ENCODE measurements at regions not wholly inside any gene's neighbourhood (a gene's known extent, or its start where the extent isn't known, plus 50 kb on each side); places are given as distances from the start of the nearest gene placed in this dataset.

DNA sequence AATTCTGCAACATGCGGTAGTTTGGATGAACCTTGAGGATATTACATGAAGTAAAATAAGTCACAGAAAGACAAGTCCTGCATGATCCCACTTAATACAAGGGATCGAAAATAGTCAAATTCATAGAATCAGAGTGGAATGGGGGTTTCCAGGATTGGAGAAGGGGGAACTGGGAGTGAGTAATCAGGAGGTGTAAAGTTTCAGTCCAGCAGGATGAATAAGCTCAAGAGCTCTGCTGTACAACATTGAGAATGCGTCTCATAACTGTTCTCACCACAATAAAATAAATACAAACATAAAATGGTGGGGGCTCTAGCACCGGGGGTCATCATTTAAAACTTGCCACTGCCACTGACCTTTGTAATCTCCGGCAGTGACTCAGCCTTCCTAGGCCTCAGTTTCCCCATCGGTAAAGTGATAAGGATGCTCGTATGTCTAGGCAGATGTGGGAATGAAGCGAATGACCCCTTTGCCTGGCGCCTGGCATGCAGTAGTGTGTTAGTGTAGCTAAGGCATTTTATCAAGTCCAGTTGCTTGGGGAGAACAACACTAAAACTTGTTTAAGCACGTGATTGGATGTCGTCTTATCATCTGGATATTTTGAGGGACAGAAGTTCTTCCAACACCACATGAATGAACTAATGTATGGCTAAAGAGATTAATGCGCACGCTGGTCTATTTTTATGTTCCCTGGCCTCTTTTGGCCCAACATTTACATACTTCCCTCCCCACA lies 421.1 kb downstream of the QKI start:
- Mint-ChIP-seq H3K36me3 (no peaks in the 10 kb centered on the region), H3K4me1 (no peaks in the 10 kb centered on the region), H3K4me3 (no peak overlapping the region), H3K9me3 (peaks cover 0 to 3% (median 0%) of the 10 kb centered on the region in 3 donors), H3K27ac (no peak overlapping the region), H3K27me3 (peaks cover 14 to 22% of the 10 kb centered on the region in 2 donors)
- H3K4me3 ChIP-seq (ENCODE audit: control insufficient read depth in 1 of 2, extremely low read depth in 1 of 2, low read length in 1 of 2): no peak overlapping the region
- 50% methylated on average over 2 of the region's 13 CpGs for WGBS (ENCODE audit: insufficient coverage)
- CTCF ChIA-PET: no interaction called here
- no peak overlapping the region for H3K27ac ChIP-seq (ENCODE audit: low read length)
- no peaks in the 10 kb centered on the region for H3K9me3 ChIP-seq
- no peaks in the 10 kb centered on the region for H3K4me1 ChIP-seq (ENCODE audit: control insufficient read depth in 1 of 2, extremely low read depth in 1 of 2, insufficient read depth in 2 of 2, low read length in 2 of 2)
- peaks cover 3 to 10% of the 10 kb centered on the region in 2 experiments for H3K27me3 ChIP-seq (replicated peaks in 1 of 2; ENCODE audit: control insufficient read depth in 2 of 2, extremely low read depth in 1 of 2, insufficient read depth in 2 of 2, low read length in 1 of 2)
- H3K36me3 ChIP-seq (ENCODE audit: control insufficient read depth in 2 of 2, extremely low read depth in 1 of 2, insufficient read depth in 1 of 2, low read length in 1 of 2): no peaks in the 10 kb centered on the region
- no peak for ATAC-seq (replicated peaks in 1 of 4)
- no peak for DNase-seq
- POLR2A ChIA-PET: no interaction called here

DNA sequence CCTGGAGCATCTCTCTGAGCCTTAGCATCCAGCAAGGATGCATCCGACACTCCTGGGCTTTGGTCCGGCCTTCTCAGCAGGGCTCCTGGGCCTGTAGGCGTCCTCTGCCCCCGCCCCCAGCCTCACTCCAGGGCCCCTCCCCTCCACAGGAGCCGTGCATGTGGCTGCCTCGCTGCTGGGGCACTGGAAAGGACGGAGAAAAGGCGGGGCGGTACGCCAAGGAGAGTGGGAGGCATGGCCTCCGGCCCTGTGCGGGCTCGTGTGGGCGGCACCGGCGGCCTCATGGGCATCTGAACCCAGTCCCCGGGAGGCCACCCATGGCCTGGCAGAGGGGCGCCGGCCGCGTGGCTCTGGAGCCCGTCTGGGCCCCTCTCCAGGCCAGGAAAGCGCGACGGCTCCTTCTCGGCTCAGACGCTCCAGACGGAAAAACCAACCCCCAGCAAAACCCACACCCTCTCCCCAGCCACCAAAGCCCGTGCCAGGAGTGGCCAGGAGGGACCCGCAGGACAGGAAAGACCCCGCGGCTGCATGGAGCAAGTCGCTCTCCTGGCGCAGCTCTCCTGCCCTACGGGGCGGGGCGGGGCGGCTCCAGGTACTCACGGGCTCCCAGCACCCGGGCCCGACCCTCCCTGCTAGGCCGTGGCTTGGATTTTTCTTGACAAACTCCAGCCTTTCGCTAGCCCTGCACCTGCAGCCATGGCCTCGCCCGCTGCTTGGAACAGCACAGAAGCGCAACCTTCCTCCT lies 419.9 kb downstream of the QKI start:
- Histone ChIP-seq H3K9me3 (no peaks in the 10 kb centered on the region), H3K4me1 (ENCODE audit: control insufficient read depth in 1 of 2, extremely low read depth in 1 of 2, insufficient read depth in 2 of 2, low read length in 2 of 2) (no peaks in the 10 kb centered on the region), H3K27me3 (replicated peaks in 1 of 2; ENCODE audit: control insufficient read depth in 2 of 2, extremely low read depth in 1 of 2, insufficient read depth in 2 of 2, low read length in 1 of 2) (peaks cover 3 to 10% of the 10 kb centered on the region in 2 experiments), H3K36me3 (ENCODE audit: control insufficient read depth in 2 of 2, extremely low read depth in 1 of 2, insufficient read depth in 1 of 2, low read length in 1 of 2) (no peaks in the 10 kb centered on the region), H3K27ac (ENCODE audit: low read length) (no peak overlapping the region), H3K4me3 (ENCODE audit: control insufficient read depth in 1 of 2, extremely low read depth in 1 of 2, low read length in 1 of 2) (no peak overlapping the region)
- POLR2A ChIA-PET: no interaction called here
- H3K27ac Mint-ChIP-seq: no peak overlapping the region
- no peak for ATAC-seq (replicated peaks in 1 of 4)
- H3K4me3 Mint-ChIP-seq: no peak overlapping the region
- peaks cover 18 to 22% of the 10 kb centered on the region in 2 donors for H3K27me3 Mint-ChIP-seq
- DNase-seq: no peak
- 90% methylated on average over 39 of the region's 46 CpGs for WGBS (ENCODE audit: insufficient coverage)
- no peaks in the 10 kb centered on the region for H3K36me3 Mint-ChIP-seq
- H3K4me1 Mint-ChIP-seq: no peaks in the 10 kb centered on the region
- CTCF ChIA-PET: no interaction called here
- H3K9me3 Mint-ChIP-seq: peaks cover 0 to 3% (median 0%) of the 10 kb centered on the region in 3 donors

DNA sequence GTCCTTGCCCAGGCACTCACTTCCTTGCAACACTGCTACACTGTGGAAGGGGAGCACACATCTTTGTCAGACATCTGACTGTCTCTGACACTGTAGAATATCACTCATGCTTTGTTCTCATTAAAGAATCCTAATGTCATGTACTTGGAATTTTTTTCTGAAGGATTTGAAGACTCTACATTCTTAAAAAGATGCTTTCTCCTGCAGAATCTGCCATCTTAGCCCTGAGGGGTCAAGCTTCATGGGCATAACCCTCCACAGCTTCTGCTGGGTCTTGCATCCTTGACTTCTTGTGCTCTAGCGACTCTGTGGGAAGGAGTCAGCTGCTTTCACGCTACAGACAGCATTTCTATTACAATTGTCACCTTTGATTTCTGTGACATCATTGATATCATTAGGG lies 417.2 kb downstream of the QKI start:
- ATAC-seq (replicated peaks in 1 of 4): no peak
- Mint-ChIP-seq H3K36me3 (no peaks in the 10 kb centered on the region), H3K27ac (no peak overlapping the region), H3K27me3 (peaks cover 19 to 20% of the 10 kb centered on the region in 2 donors), H3K4me1 (no peaks in the 10 kb centered on the region), H3K9me3 (peaks cover 0 to 3% (median 0%) of the 10 kb centered on the region in 3 donors), H3K4me3 (no peak overlapping the region)
- Histone ChIP-seq H3K4me1 (ENCODE audit: control insufficient read depth in 1 of 2, extremely low read depth in 1 of 2, insufficient read depth in 2 of 2, low read length in 2 of 2) (no peaks in the 10 kb centered on the region), H3K9me3 (no peaks in the 10 kb centered on the region), H3K27me3 (replicated peaks in 1 of 2; ENCODE audit: control insufficient read depth in 2 of 2, extremely low read depth in 1 of 2, insufficient read depth in 2 of 2, low read length in 1 of 2) (peaks cover 0 to 5% of the 10 kb centered on the region in 2 experiments), H3K36me3 (ENCODE audit: control insufficient read depth in 2 of 2, extremely low read depth in 1 of 2, insufficient read depth in 1 of 2, low read length in 1 of 2) (no peaks in the 10 kb centered on the region), H3K27ac (ENCODE audit: low read length) (no peak overlapping the region), H3K4me3 (ENCODE audit: control insufficient read depth in 1 of 2, extremely low read depth in 1 of 2, low read length in 1 of 2) (no peak overlapping the region)
- CTCF ChIA-PET: no interaction called here
- no peak for DNase-seq
- POLR2A ChIA-PET: no interaction called here
- no CpG with 5 or more reads among the region's 2 CpGs for WGBS (ENCODE audit: insufficient coverage)

DNA sequence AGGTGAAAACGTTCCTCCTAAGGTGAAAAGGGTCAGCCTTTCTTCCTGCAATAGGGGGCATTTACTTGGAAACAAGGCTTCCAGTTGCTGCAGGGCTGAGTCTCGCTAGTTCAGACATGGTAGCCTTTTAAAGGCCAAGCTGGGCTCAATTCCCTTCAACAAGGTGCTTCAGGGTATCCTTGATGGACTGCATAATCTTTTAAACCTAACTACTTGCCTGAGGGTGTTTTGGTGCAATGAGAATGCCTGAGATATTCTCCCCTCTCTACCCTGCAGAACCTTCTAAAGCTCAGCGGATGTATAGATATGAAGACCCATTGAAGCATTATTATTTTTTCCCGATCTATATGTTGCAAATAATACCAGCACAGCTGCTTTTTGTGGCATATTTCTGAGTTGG lies 416.1 kb downstream of the QKI start:
- Histone ChIP-seq H3K27ac (ENCODE audit: low read length) (no peak overlapping the region), H3K27me3 (replicated peaks in 1 of 2; ENCODE audit: control insufficient read depth in 2 of 2, extremely low read depth in 1 of 2, insufficient read depth in 2 of 2, low read length in 1 of 2) (peaks cover 0 to 7% of the 10 kb centered on the region in 2 experiments), H3K36me3 (ENCODE audit: control insufficient read depth in 2 of 2, extremely low read depth in 1 of 2, insufficient read depth in 1 of 2, low read length in 1 of 2) (no peaks in the 10 kb centered on the region), H3K4me3 (ENCODE audit: control insufficient read depth in 1 of 2, extremely low read depth in 1 of 2, low read length in 1 of 2) (no peak overlapping the region), H3K4me1 (ENCODE audit: control insufficient read depth in 1 of 2, extremely low read depth in 1 of 2, insufficient read depth in 2 of 2, low read length in 2 of 2) (no peaks in the 10 kb centered on the region), H3K9me3 (no peaks in the 10 kb centered on the region)
- DNase-seq (no peak), ATAC-seq (replicated peaks in 1 of 4) (no peak)
- ChIA-PET POLR2A (interaction anchor here in 1 of 2 donors (0.5 to 0.6 kb wide), 2 partner anchors 14 to 307 kb away, joined by 3 to 4 read pairs; no protein-coding TSS in a partner anchor), CTCF (no interaction called here)
- Mint-ChIP-seq H3K27ac (no peak overlapping the region), H3K36me3 (no peaks in the 10 kb centered on the region), H3K4me3 (no peak overlapping the region), H3K27me3 (peaks cover 13 to 15% of the 10 kb centered on the region in 2 donors), H3K4me1 (no peaks in the 10 kb centered on the region), H3K9me3 (peaks cover 0 to 3% (median 0%) of the 10 kb centered on the region in 3 donors)
- WGBS (ENCODE audit: insufficient coverage): 10% methylated on average over 1 of the region's 4 CpGs

DNA sequence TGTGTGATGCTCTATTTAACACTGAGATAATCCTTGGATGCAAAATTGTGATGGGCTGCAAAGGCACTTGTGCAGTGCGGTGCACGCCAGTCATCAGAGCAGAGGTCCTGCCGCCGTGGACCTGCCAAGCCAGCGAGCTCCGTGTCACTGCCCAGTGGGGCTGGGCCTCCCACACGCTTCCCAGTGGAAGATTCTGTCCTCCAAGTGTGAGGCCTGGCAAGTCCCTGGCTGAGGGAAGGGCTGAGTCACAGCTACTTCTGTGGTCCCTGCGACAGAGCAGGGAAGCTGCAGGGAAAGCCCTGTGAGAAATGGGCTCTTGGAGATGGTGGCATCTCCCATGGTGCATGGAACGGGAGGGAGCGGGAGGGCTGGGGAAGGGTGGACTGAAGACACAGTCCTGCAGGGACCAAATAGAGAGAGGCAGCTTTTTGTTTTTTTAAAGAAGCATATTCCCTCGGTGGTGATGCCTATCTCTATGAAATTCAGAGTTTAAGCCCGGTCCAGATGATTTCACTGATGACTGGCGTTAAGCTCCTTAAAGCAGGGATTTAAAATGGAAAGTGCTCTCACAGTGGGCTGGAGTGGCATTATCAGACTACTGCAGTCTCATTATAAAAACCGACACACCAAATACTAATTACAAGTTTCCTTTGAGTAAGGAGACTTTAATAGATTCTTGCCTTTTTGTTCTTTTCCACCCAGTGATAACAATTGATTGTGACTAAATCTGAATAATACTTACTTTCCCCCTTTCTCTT lies 413.7 kb downstream of the QKI start:
- H3K36me3 Mint-ChIP-seq: no peaks in the 10 kb centered on the region
- no peak overlapping the region for H3K27ac Mint-ChIP-seq
- Histone ChIP-seq H3K27ac (ENCODE audit: low read length) (no peak overlapping the region), H3K4me3 (ENCODE audit: control insufficient read depth in 1 of 2, extremely low read depth in 1 of 2, low read length in 1 of 2) (no peak overlapping the region), H3K4me1 (ENCODE audit: control insufficient read depth in 1 of 2, extremely low read depth in 1 of 2, insufficient read depth in 2 of 2, low read length in 2 of 2) (no peaks in the 10 kb centered on the region), H3K27me3 (replicated peaks in 1 of 2; ENCODE audit: control insufficient read depth in 2 of 2, extremely low read depth in 1 of 2, insufficient read depth in 2 of 2, low read length in 1 of 2) (peaks cover 0 to 3% of the 10 kb centered on the region in 2 experiments), H3K9me3 (no peaks in the 10 kb centered on the region), H3K36me3 (ENCODE audit: control insufficient read depth in 2 of 2, extremely low read depth in 1 of 2, insufficient read depth in 1 of 2, low read length in 1 of 2) (no peaks in the 10 kb centered on the region)
- ChIA-PET POLR2A (no interaction called here), CTCF (interaction anchor here in 1 of 2 donors (0.5 kb wide), 1 partner anchor 16 kb away, joined by 4 read pairs; no protein-coding TSS in a partner anchor)
- WGBS (ENCODE audit: insufficient coverage): 87% methylated on average over 9 of the region's 14 CpGs
- no peak for ATAC-seq (replicated peaks in 1 of 4)
- no peaks in the 10 kb centered on the region for H3K4me1 Mint-ChIP-seq
- H3K9me3 Mint-ChIP-seq: peaks cover 0 to 3% (median 0%) of the 10 kb centered on the region in 3 donors
- no peak overlapping the region for H3K4me3 Mint-ChIP-seq
- peaks cover 12 to 14% of the 10 kb centered on the region in 2 donors for H3K27me3 Mint-ChIP-seq
- DNase-seq: no peak

DNA sequence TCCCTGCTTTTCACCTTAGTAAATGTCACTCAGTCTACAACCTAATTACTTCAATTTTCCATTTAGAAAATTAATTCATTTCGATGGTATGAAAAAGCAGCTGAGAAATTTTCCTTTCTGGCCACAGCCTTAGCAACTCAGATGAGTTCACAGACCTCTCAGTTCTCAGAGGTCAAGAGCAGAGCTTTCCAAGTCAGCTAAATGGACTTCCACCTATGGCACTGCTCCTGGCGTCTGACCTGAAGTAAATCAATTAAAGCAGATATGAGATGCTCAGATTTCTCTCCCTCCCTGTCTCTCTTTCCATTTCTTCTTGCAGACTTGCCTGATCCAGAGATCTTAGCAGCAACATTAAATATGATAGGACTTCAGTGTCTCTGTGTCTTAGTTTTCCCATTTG lies 412.6 kb downstream of the QKI start:
- no peaks in the 10 kb centered on the region for H3K36me3 Mint-ChIP-seq
- no peaks in the 10 kb centered on the region for H3K9me3 Mint-ChIP-seq
- Histone ChIP-seq H3K27ac (ENCODE audit: low read length) (no peak overlapping the region), H3K9me3 (no peaks in the 10 kb centered on the region), H3K36me3 (ENCODE audit: control insufficient read depth in 2 of 2, extremely low read depth in 1 of 2, insufficient read depth in 1 of 2, low read length in 1 of 2) (no peaks in the 10 kb centered on the region), H3K27me3 (replicated peaks in 1 of 2; ENCODE audit: control insufficient read depth in 2 of 2, extremely low read depth in 1 of 2, insufficient read depth in 2 of 2, low read length in 1 of 2) (peaks cover 0 to 3% of the 10 kb centered on the region in 2 experiments), H3K4me1 (ENCODE audit: control insufficient read depth in 1 of 2, extremely low read depth in 1 of 2, insufficient read depth in 2 of 2, low read length in 2 of 2) (no peaks in the 10 kb centered on the region), H3K4me3 (ENCODE audit: control insufficient read depth in 1 of 2, extremely low read depth in 1 of 2, low read length in 1 of 2) (no peak overlapping the region)
- ChIA-PET CTCF (no interaction called here), POLR2A (no interaction called here)
- peaks cover 8 to 14% of the 10 kb centered on the region in 2 donors for H3K27me3 Mint-ChIP-seq
- ATAC-seq (replicated peaks in 1 of 4) (no peak), DNase-seq (no peak)
- no peak overlapping the region for H3K4me3 Mint-ChIP-seq
- 57% methylated on average over 1 of the region's 2 CpGs for WGBS (ENCODE audit: insufficient coverage)
- H3K27ac Mint-ChIP-seq: no peak overlapping the region
- H3K4me1 Mint-ChIP-seq: no peaks in the 10 kb centered on the region

Data from T-cell (primary cell).